A549 (cell line): ENCODE measurements at regions not wholly inside any gene's neighbourhood (a gene's known extent, or its start where the extent isn't known, plus 50 kb on each side); places are given as distances from the start of the nearest gene placed in this dataset.
"Not testable (repeated sequence)": the region's sequence is repeated elsewhere in the genome, so short reads cannot be mapped to it uniquely, and the experiment has no call there.

Source experiments
- CTCF ChIP-seq: fragments of >200 bp; sonication (Bioruptor Twin); formaldehyde crosslinking; IDR thresholded peaks from 3 replicates; pipeline ENCODE4 v1.5.1; 2016
- ESRRA ChIP-seq: fragments of 150-350 bp; IDR thresholded peaks from 2 replicates; pipeline ENCODE4 v1.6.1; 2014; ENCODE audit warnings: mild to moderate bottlenecking, low read length, borderline replicate concordance

GRCh38 chr11:134719940-134720690 is 308.1 kb upstream of the B3GAT1 start:
- not testable (repeated sequence) for TF ChIP-seq ESRRA, CTCF
